ENCODE measurements at regions not wholly inside any gene's neighbourhood (a gene's known extent, or its start where the extent isn't known, plus 50 kb on each side); places are given as distances from the start of the nearest gene placed in this dataset.
A peak's percentile ranks its signal among the peaks of the same experiment; 100 is the strongest.

- ATAC-seq, result peak; percentile 92
- TF ChIP-seq GLIS3 (CRISPR knock-in tag; IDR thresholded peaks at IDR 0.05), result no peak
- TF ChIP-seq PPARA (CRISPR knock-in tag; IDR thresholded peaks at IDR 0.05; ENCODE audit: borderline replicate concordance), result no peak
- no peak for TF ChIP-seq CSDC2 (CRISPR knock-in tag; IDR thresholded peaks at IDR 0.05)
- no peak for TF ChIP-seq ARNTL (CRISPR knock-in tag; IDR thresholded peaks at IDR 0.05; ENCODE audit: borderline replicate concordance, low read depth)
- TF ChIP-seq TSHZ2 (CRISPR knock-in tag; IDR thresholded peaks at IDR 0.05), result no peak
- TF ChIP-seq BACH2 (CRISPR knock-in tag; IDR thresholded peaks at IDR 0.05; ENCODE audit: borderline replicate concordance), result no peak
- no peak for TF ChIP-seq CREB5 (CRISPR knock-in tag; IDR thresholded peaks at IDR 0.05; ENCODE audit: low read depth)
- TF ChIP-seq CSRNP3 (CRISPR knock-in tag; IDR thresholded peaks at IDR 0.05), result no peak
- TF ChIP-seq ZNF565 (CRISPR knock-in tag; conservative IDR thresholded peaks at IDR 0.05; ENCODE audit: low read depth), result no peak
- no peak for TF ChIP-seq ZFP30 (CRISPR knock-in tag; IDR thresholded peaks at IDR 0.05)
- no peak for TF ChIP-seq ZFP3 (CRISPR knock-in tag; IDR thresholded peaks at IDR 0.05)
- no peak for TF ChIP-seq TOX (CRISPR knock-in tag; IDR thresholded peaks at IDR 0.05; ENCODE audit: borderline replicate concordance)
- no peak for TF ChIP-seq TCF4 (CRISPR knock-in tag; IDR thresholded peaks at IDR 0.05; ENCODE audit: borderline replicate concordance)
- TF ChIP-seq, protein P1, sequence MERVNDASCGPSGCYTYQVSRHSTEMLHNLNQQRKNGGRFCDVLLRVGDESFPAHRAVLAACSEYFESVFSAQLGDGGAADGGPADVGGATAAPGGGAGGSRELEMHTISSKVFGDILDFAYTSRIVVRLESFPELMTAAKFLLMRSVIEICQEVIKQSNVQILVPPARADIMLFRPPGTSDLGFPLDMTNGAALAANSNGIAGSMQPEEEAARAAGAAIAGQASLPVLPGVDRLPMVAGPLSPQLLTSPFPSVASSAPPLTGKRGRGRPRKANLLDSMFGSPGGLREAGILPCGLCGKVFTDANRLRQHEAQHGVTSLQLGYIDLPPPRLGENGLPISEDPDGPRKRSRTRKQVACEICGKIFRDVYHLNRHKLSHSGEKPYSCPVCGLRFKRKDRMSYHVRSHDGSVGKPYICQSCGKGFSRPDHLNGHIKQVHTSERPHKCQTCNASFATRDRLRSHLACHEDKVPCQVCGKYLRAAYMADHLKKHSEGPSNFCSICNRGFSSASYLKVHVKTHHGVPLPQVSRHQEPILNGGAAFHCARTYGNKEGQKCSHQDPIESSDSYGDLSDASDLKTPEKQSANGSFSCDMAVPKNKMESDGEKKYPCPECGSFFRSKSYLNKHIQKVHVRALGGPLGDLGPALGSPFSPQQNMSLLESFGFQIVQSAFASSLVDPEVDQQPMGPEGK (CRISPR knock-in tag; IDR thresholded peaks at IDR 0.05; ENCODE audit: borderline replicate concordance), result no peak
- no peak for TF ChIP-seq RARB (CRISPR knock-in tag; IDR thresholded peaks at IDR 0.05)
- TF ChIP-seq ESRRG (CRISPR knock-in tag; IDR thresholded peaks at IDR 0.05), result no peak
- no peak for TF ChIP-seq ZC3H10 (CRISPR knock-in tag; IDR thresholded peaks at IDR 0.05)
- TF ChIP-seq SNAI2 (CRISPR knock-in tag; IDR thresholded peaks at IDR 0.05), result no peak
- no peak for TF ChIP-seq POU6F1 (CRISPR knock-in tag; IDR thresholded peaks at IDR 0.05; ENCODE audit: borderline replicate concordance, low read depth)
- TF ChIP-seq ZNF70 (CRISPR knock-in tag; IDR thresholded peaks at IDR 0.05), result no peak
Observed at GRCh38 chr2:111227716-111228141, 107.0 kb downstream of the BCL2L11 start.

GRCh38 chr2:111231532-111232252 lies 111.0 kb downstream of the BCL2L11 start:
- TF ChIP-seq ZNF8 (CRISPR knock-in tag; IDR thresholded peaks at IDR 0.05), result peak; percentile 95
- no peak for TF ChIP-seq ZC3H10 (CRISPR knock-in tag; IDR thresholded peaks at IDR 0.05)

More at GRCh38 chr2:111231532-111232252, 111.0 kb downstream of the BCL2L11 start:
- ATAC-seq, result no peak

All from SK-N-SH treated with all-trans-retinoic acid at 6 μM for 48 hours (cell line).